Caco-2 (cell line): ENCODE measurements at regions not wholly inside any gene's neighbourhood (a gene's known extent, or its start where the extent isn't known, plus 50 kb on each side); places are given as distances from the start of the nearest gene placed in this dataset.

Experiments used
- BruUV-seq: library from RNA; stranded (reverse); fragments of 400-500 nt; replicated peaks from 2 replicates; lab custom pipeline; 2021; lab: Mats Ljungman, UMichigan
- CTCF ChIA-PET: fragments of 300-600 bp; sonication (Branson Sonifier 250); formaldehyde crosslinking; loops from one replicate; lab custom pipeline; 2022; ENCODE audit warnings: antibody characterized with exemption; lab: Charles Lee
- POLR2A ChIA-PET: fragments of 300-600 bp; sonication (Branson Sonifier 250); formaldehyde crosslinking; loops from one replicate; lab custom pipeline; 2022; ENCODE audit warnings: antibody characterized with exemption; lab: Charles Lee
- DNase-seq, 2 experiments: peaks; one replicate each; pipeline versions ENCODE4 v3.0.0 to v3.0.0-alpha.2; 2020 to 2022
- H3K27me3 ChIP-seq: replicated peaks from 2 replicates; pipeline ENCODE4 v1.6.0; 2011; ENCODE audit warnings: low read length; ENCODE audit not compliant: control insufficient read depth, insufficient read depth
- H3K36me3 ChIP-seq: 2 replicates; pipeline ENCODE4 v1.5.1; 2011; ENCODE audit warnings: low read length; ENCODE audit not compliant: control insufficient read depth, insufficient read depth
- H3K4me1 ChIP-seq: fragments of 250-450 bp; sonication (Bioruptor Pico); 2 replicates; pipeline ENCODE4 v1.5.1; 2020; ENCODE audit warnings: mild to moderate bottlenecking
- H3K4me3 ChIP-seq: 2 replicates; pipeline ENCODE4 v1.5.1; 2011; ENCODE audit warnings: low read depth, mild to moderate bottlenecking, control low read depth, low read length
- H3K9me3 ChIP-seq: fragments of 250-450 bp; sonication (Bioruptor Pico); 2 replicates; pipeline ENCODE4 v1.5.1; 2020; ENCODE audit warnings: mild to moderate bottlenecking, moderate library complexity
- H3K27ac Mint-ChIP-seq: one replicate; pipeline ENCODE4 v1.8.0; 2022; ENCODE audit warnings: mixed read lengths; ENCODE audit not compliant: unreplicated experiment
- H3K27me3 Mint-ChIP-seq: one replicate; pipeline ENCODE4 v1.8.0; 2022; ENCODE audit warnings: mixed read lengths; ENCODE audit not compliant: insufficient read depth, unreplicated experiment
- H3K36me3 Mint-ChIP-seq: one replicate; pipeline ENCODE4 v1.8.0; 2022; ENCODE audit warnings: mild to moderate bottlenecking, mixed read lengths; ENCODE audit not compliant: insufficient read depth, unreplicated experiment
- H3K4me1 Mint-ChIP-seq: one replicate; pipeline ENCODE4 v1.8.0; 2022; ENCODE audit warnings: low read depth, mixed read lengths; ENCODE audit not compliant: unreplicated experiment
- H3K4me3 Mint-ChIP-seq: one replicate; pipeline ENCODE4 v1.8.0; 2022; ENCODE audit warnings: mild to moderate bottlenecking, moderate library complexity, mixed read lengths; ENCODE audit not compliant: unreplicated experiment
- H3K9me3 Mint-ChIP-seq: one replicate; pipeline ENCODE4 v1.8.0; 2022; ENCODE audit warnings: mixed read lengths; ENCODE audit not compliant: unreplicated experiment
- CTCF ChIP-seq, 2 experiments: fragments of 200-600 bp in 1 of 2; IDR thresholded peaks; 1 replicate in 1 of 2; 2 replicates in 1 of 2; pipeline versions ENCODE4 v1.5.1 to v1.8.0; 2011 to 2022; ENCODE audit warnings: antibody characterized with exemption in 1 of 2, control low read depth in 1 of 2, inconsistent platforms in 1 of 2, low read depth in 1 of 2, low read length in 1 of 2, mild to moderate bottlenecking in 1 of 2, moderate library complexity in 1 of 2; ENCODE audit not compliant: insufficient read depth in 1 of 2, severe bottlenecking in 1 of 2, unreplicated experiment in 1 of 2
- intact Hi-C: fragments of 100-400 bp; cut with micrococcal nuclease; formaldehyde crosslinking; loops from one replicate; pipeline ENCODE4 v1.10.0; 2022; ENCODE audit not compliant: unreplicated experiment

DNA sequence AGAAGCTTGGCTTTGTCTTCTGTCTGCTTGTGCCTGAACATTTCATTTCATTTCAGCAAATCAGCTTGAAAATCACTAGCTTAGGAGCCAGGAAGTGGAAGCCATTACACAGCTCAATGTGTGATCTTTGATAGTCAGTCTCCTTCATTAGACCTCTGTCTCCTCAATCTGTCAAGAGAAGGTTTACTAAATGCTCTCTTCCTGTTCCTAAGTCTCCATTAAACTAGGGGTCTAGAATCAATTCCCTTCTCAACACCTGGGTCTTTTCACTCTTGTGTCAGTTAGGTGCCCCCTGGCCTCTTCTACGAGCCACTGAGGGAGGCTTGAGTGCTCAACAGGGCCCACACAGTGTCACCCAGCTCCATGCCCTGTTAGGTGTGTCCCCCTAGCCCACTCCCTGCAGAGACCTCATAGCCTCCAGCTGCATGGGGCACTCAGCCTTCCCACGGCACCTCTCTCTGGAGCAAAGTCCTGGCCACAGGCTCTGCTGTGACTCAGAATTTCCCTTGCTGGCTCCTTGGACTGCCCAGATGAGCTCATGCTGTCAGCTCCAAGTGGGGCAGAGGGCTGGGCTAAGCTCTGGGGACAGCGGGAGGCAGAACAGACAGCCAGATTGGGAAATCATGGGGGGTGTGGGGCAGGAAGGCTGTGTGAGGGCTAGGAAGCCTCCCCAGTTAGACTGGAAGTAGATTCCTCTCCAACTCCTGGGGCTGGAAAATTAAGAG is 115.7 kb upstream of the IPO9 start:
- H3K4me1 Mint-ChIP-seq = no peaks in the 10 kb centered on the region
- no peak overlapping the region for H3K27ac Mint-ChIP-seq
- Histone ChIP-seq H3K9me3 (no peaks in the 10 kb centered on the region), H3K4me1 (0 out of 2 replicates have a peak, but pooled peaks cover 8% of the 10 kb centered on the region), H3K4me3 (no peak overlapping the region), H3K36me3 (no peaks in the 10 kb centered on the region), H3K27me3 (no peaks in the 10 kb centered on the region)
- no peaks in the 10 kb centered on the region for H3K9me3 Mint-ChIP-seq
- DNase-seq = peak; percentile 48 to 80
- ChIA-PET POLR2A (no interaction called here), CTCF (interaction anchor here (1.0 to 8.1 kb wide), 3 partner anchors 14 to 154 kb away, joined by 3 to 178 read pairs (median 3); no protein-coding TSS in a partner anchor)
- intact Hi-C loops = no loop called here
- BruUV-seq = no TSS peak
- no peak for TF ChIP-seq CTCF (IDR thresholded peaks at IDR 0.05; ENCODE audit: insufficient read depth in 1 of 2, low read depth in 1 of 2, low read length in 1 of 2, severe bottlenecking in 1 of 2, unreplicated experiment in 1 of 2)
- H3K27me3 Mint-ChIP-seq = peaks cover 14% of the 10 kb centered on the region
- H3K4me3 Mint-ChIP-seq = no peak overlapping the region
- H3K36me3 Mint-ChIP-seq = no peaks in the 10 kb centered on the region

DNA sequence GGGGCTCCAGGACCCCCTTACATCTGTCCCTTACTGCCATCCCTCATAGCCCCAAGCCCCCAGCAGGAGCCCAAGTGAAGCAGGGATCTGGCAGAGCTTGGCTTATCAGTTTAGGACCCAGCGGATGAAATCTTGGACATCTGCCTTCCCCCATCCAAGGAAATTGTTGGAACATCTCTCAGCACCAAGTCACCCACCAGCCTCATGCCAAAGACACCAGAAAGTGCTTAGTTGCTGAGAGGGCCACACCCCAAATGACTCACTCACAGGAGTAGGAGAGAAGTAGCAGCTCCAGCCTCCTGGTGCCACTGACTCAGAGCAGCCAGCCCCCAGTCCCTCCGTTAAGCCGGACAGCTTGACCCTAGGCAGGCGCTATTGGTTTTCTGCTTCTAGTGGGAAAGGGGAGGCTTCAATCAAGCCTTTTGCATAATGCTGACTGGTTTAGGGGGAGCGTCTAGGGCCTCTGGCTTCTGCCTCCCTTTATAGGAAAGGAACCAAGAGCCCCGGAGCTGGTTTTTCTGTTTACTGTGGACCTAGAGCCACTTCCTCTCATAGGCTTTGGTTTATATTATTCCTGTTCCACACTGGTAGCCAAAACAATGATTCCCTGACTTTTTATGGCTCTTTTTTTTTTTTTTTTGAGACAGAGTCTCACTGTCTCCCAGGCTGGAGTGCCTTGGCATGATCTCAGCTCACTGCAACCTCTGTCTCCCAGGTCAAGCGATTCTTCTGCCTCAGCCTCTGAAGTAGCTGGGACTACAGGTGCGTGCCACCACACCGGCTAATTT is 114.2 kb upstream of the IPO9 start:
- TF ChIP-seq CTCF (IDR thresholded peaks at IDR 0.05; ENCODE audit: insufficient read depth in 1 of 2, low read depth in 1 of 2, low read length in 1 of 2, severe bottlenecking in 1 of 2, unreplicated experiment in 1 of 2) = no peak
- intact Hi-C loops = no loop called here
- H3K9me3 ChIP-seq = no peaks in the 10 kb centered on the region
- Mint-ChIP-seq H3K27ac (no peak overlapping the region), H3K27me3 (peaks cover 14% of the 10 kb centered on the region), H3K36me3 (no peaks in the 10 kb centered on the region), H3K9me3 (no peaks in the 10 kb centered on the region), H3K4me3 (no peak overlapping the region), H3K4me1 (no peaks in the 10 kb centered on the region)
- H3K36me3 ChIP-seq = no peaks in the 10 kb centered on the region
- DNase-seq = peak in 1 of 2 experiments; percentile 57
- no peaks in the 10 kb centered on the region for H3K27me3 ChIP-seq
- H3K4me1 ChIP-seq = 0 out of 2 replicates have a peak, but pooled peaks cover 8% of the 10 kb centered on the region
- ChIA-PET CTCF (interaction anchor here (2.1 kb wide), 1 partner anchor 78 kb away, joined by 5 read pairs; no protein-coding TSS in a partner anchor), POLR2A (no interaction called here)
- H3K4me3 ChIP-seq = no peak overlapping the region
- no TSS peak for BruUV-seq

- intact Hi-C loops = no loop called here
- H3K36me3 ChIP-seq = no peaks in the 10 kb centered on the region
- no peaks in the 10 kb centered on the region for H3K36me3 Mint-ChIP-seq
- TF ChIP-seq CTCF (IDR thresholded peaks at IDR 0.05; ENCODE audit: insufficient read depth in 1 of 2, low read depth in 1 of 2, low read length in 1 of 2, severe bottlenecking in 1 of 2, unreplicated experiment in 1 of 2) = no peak
- peaks cover 20% of the 10 kb centered on the region for H3K27me3 Mint-ChIP-seq
- H3K4me1 ChIP-seq = 0 out of 2 replicates have a peak, but pooled peaks cover 8% of the 10 kb centered on the region
- H3K27ac Mint-ChIP-seq = no peak overlapping the region
- no peak overlapping the region for H3K4me3 ChIP-seq
- no peak for DNase-seq
- no peaks in the 10 kb centered on the region for H3K27me3 ChIP-seq
- ChIA-PET POLR2A (no interaction called here), CTCF (interaction anchor here (1.0 to 2.1 kb wide), 2 partner anchors 77 to 267 kb away, joined by 3 to 5 read pairs; no protein-coding TSS in a partner anchor)
- no peak overlapping the region for H3K4me3 Mint-ChIP-seq
- BruUV-seq = no TSS peak
- H3K9me3 Mint-ChIP-seq = no peaks in the 10 kb centered on the region
- no peaks in the 10 kb centered on the region for H3K9me3 ChIP-seq
- no peaks in the 10 kb centered on the region for H3K4me1 Mint-ChIP-seq
These were observed 113.6 kb upstream of the IPO9 start for GRCh38 chr1:201715351-201715750.
